Mesendoderm (in vitro differentiated cells): ENCODE measurements at regions not wholly inside any gene's neighbourhood (a gene's known extent, or its start where the extent isn't known, plus 50 kb on each side); places are given as distances from the start of the nearest gene placed in this dataset.

Experiments
- DNase-seq: peaks from one replicate; pipeline ENCODE4 v3.0.0; 2013
- H2AK5ac ChIP-seq: 2 replicates; pipeline ENCODE4 v1.6.1; 2013; ENCODE audit warnings: low read length, inconsistent platforms
- H2BK120ac ChIP-seq: 2 replicates; pipeline ENCODE4 v1.6.1; 2013; ENCODE audit warnings: low read depth, mild to moderate bottlenecking, low read length, moderate library complexity, mixed read lengths
- H2BK15ac ChIP-seq: replicated peaks from 2 replicates; pipeline ENCODE4 v1.6.1; 2013; ENCODE audit warnings: low read depth, mild to moderate bottlenecking, moderate library complexity
- H2BK5ac ChIP-seq: 2 replicates; pipeline ENCODE4 v1.6.1; 2013; ENCODE audit warnings: low read length, inconsistent platforms
- H3K18ac ChIP-seq: 2 replicates; pipeline ENCODE4 v1.6.1; 2013; ENCODE audit warnings: mild to moderate bottlenecking, low read length, mixed read lengths
- H3K23ac ChIP-seq: one replicate; pipeline ENCODE4 v1.6.1; 2013; ENCODE audit warnings: low read length
- H3K27ac ChIP-seq: 2 replicates; pipeline ENCODE4 v1.5.1; 2013; ENCODE audit warnings: low read depth, mild to moderate bottlenecking, inconsistent platforms, low read length, moderate library complexity
- H3K27me3 ChIP-seq: 2 replicates; pipeline ENCODE4 v1.6.1; 2013; ENCODE audit warnings: low read length, control low read depth, mild to moderate bottlenecking, inconsistent platforms; ENCODE audit not compliant: insufficient read depth, poor library complexity
- H3K36me3 ChIP-seq: 2 replicates; pipeline ENCODE4 v1.6.1; 2013; ENCODE audit warnings: low read length, inconsistent platforms; ENCODE audit not compliant: control insufficient read depth, insufficient read depth
- H3K4ac ChIP-seq: one replicate; pipeline ENCODE4 v1.6.1; 2013; ENCODE audit warnings: low read depth, mild to moderate bottlenecking, low read length, moderate library complexity
- H3K4me1 ChIP-seq: 2 replicates; pipeline ENCODE4 v1.6.1; 2013; ENCODE audit warnings: low read depth, low read length, inconsistent platforms; ENCODE audit not compliant: control insufficient read depth
- H3K4me2 ChIP-seq: 2 replicates; pipeline ENCODE4 v1.6.1; 2013; ENCODE audit warnings: low read length
- H3K4me3 ChIP-seq: 2 replicates; pipeline ENCODE4 v1.5.1; 2013; ENCODE audit warnings: mild to moderate bottlenecking, low read length
- H3K56ac ChIP-seq: one replicate; pipeline ENCODE4 v1.6.1; 2013; ENCODE audit warnings: low read length
- H3K79me1 ChIP-seq: 2 replicates; pipeline ENCODE4 v1.6.1; 2013; ENCODE audit warnings: low read length, inconsistent platforms
- H3K79me2 ChIP-seq: 2 replicates; pipeline ENCODE4 v1.6.1; 2013; ENCODE audit warnings: mild to moderate bottlenecking, low read length; ENCODE audit not compliant: control insufficient read depth, insufficient read depth
- H3K9ac ChIP-seq: 2 replicates; pipeline ENCODE4 v1.6.1; 2013; ENCODE audit warnings: low read length, inconsistent platforms
- H4K5ac ChIP-seq: one replicate; pipeline ENCODE4 v1.6.1; 2013; ENCODE audit warnings: low read length
- H4K8ac ChIP-seq: one replicate; pipeline ENCODE4 v1.6.1; 2013; ENCODE audit warnings: low read depth, mild to moderate bottlenecking, control low read depth, low read length, moderate library complexity
- WGBS: extraction: QIAGEN DNeasy Blood & Tissue Kit; methylation state at CpG from one replicate; pipeline ENCODE4 v1.1.7; 2013; ENCODE audit warnings: low lambda C conversion rate, missing lambda C conversion rate; ENCODE audit not compliant: insufficient coverage; ENCODE audit errors: extremely low coverage; 5-methylcytosine and 5-hydroxymethylcytosine counted together

GRCh38 chr3:193798051-193798450 is 205.0 kb downstream of the OPA1 start:
- no peak overlapping the region for H3K4ac ChIP-seq
- H2BK120ac ChIP-seq, result no peak overlapping the region
- peaks cover 4% of the 10 kb centered on the region for H3K4me1 ChIP-seq
- no peaks in the 10 kb centered on the region for H3K79me1 ChIP-seq
- H3K23ac ChIP-seq, result no peak overlapping the region
- H3K27ac ChIP-seq, result no peak overlapping the region
- no peak for DNase-seq
- no CpG with 5 or more reads among the region's 4 CpGs for WGBS
- H2BK15ac ChIP-seq, result no peak overlapping the region
- no peak overlapping the region for H2AK5ac ChIP-seq
- H4K8ac ChIP-seq, result no peak overlapping the region
- H3K36me3 ChIP-seq, result no peaks in the 10 kb centered on the region
- peak overlapping the region; percentile 43 for H3K18ac ChIP-seq
- no peak overlapping the region for H3K4me2 ChIP-seq
- H3K79me2 ChIP-seq, result no peaks in the 10 kb centered on the region
- H3K9ac ChIP-seq, result no peak overlapping the region
- H4K5ac ChIP-seq, result no peak overlapping the region
- H3K27me3 ChIP-seq, result no peaks in the 10 kb centered on the region
- no peak overlapping the region for H3K56ac ChIP-seq
- H2BK5ac ChIP-seq, result no peak overlapping the region
- H3K4me3 ChIP-seq, result no peak overlapping the region

- Histone ChIP-seq H3K4me2 (no peak overlapping the region), H2BK15ac (no peak overlapping the region), H3K4me3 (no peak overlapping the region), H3K18ac (peak overlapping the region; percentile 6), H2AK5ac (no peak overlapping the region), H2BK120ac (no peak overlapping the region), H3K4ac (no peak overlapping the region), H3K79me1 (no peaks in the 10 kb centered on the region), H4K5ac (no peak overlapping the region), H3K27me3 (no peaks in the 10 kb centered on the region), H3K9ac (no peak overlapping the region), H3K56ac (peak overlapping the region; percentile 18), H3K27ac (no peak overlapping the region), H4K8ac (no peak overlapping the region), H3K36me3 (no peaks in the 10 kb centered on the region), H3K79me2 (no peaks in the 10 kb centered on the region), H3K23ac (no peak overlapping the region), H3K4me1 (peaks cover 4% of the 10 kb centered on the region), H2BK5ac (no peak overlapping the region)
- peak; percentile 63 for DNase-seq
- no CpG with 5 or more reads among the region's 12 CpGs for WGBS
Measured at GRCh38 chr3:193800138-193801043, 207.4 kb downstream of the OPA1 start.

DNA sequence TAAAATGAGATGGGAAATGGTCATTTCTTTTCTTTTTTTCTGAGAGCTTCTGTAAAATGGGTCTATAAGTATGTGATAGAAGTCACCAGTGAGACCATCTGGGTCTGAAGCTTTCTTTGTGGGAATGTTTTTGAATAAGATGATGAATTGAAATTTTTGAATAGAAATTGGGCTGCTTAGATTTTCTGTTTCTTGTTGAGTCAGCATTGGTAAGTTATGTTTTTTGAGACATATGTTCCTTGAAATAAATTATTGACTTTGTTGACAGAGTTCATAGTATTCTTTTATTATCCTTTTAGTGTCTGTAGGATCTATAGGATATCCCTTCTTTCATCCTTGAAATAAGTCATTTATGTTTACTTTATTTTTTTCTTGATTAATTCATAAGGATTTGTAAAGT is 208.1 kb downstream of the OPA1 start:
- Histone ChIP-seq H2AK5ac (no peak overlapping the region), H3K4me3 (no peak overlapping the region), H3K4me1 (peaks cover 4% of the 10 kb centered on the region), H3K27me3 (no peaks in the 10 kb centered on the region), H3K4ac (no peak overlapping the region), H3K23ac (no peak overlapping the region), H3K9ac (no peak overlapping the region), H3K27ac (no peak overlapping the region), H2BK5ac (no peak overlapping the region), H2BK120ac (no peak overlapping the region), H3K4me2 (no peak overlapping the region), H4K8ac (no peak overlapping the region), H3K36me3 (no peaks in the 10 kb centered on the region), H3K79me2 (no peaks in the 10 kb centered on the region), H2BK15ac (no peak overlapping the region), H4K5ac (no peak overlapping the region), H3K18ac (peak overlapping the region; percentile 6), H3K79me1 (no peaks in the 10 kb centered on the region), H3K56ac (no peak overlapping the region)
- no peak for DNase-seq

GRCh38 chr3:193803288-193803687 is 210.3 kb downstream of the OPA1 start:
- Histone ChIP-seq H2BK120ac (no peak overlapping the region), H3K56ac (no peak overlapping the region), H2BK15ac (no peak overlapping the region), H3K9ac (no peak overlapping the region), H4K5ac (no peak overlapping the region), H3K4ac (no peak overlapping the region), H3K36me3 (no peaks in the 10 kb centered on the region), H3K79me1 (no peaks in the 10 kb centered on the region), H3K4me1 (peaks cover 4% of the 10 kb centered on the region), H2AK5ac (no peak overlapping the region), H3K4me2 (no peak overlapping the region), H3K18ac (no peak overlapping the region), H3K23ac (no peak overlapping the region), H3K27ac (no peak overlapping the region), H3K79me2 (no peaks in the 10 kb centered on the region), H2BK5ac (no peak overlapping the region), H4K8ac (no peak overlapping the region), H3K27me3 (no peaks in the 10 kb centered on the region), H3K4me3 (no peak overlapping the region)
- no CpG with 5 or more reads among the region's 4 CpGs for WGBS
- no peak for DNase-seq

DNA sequence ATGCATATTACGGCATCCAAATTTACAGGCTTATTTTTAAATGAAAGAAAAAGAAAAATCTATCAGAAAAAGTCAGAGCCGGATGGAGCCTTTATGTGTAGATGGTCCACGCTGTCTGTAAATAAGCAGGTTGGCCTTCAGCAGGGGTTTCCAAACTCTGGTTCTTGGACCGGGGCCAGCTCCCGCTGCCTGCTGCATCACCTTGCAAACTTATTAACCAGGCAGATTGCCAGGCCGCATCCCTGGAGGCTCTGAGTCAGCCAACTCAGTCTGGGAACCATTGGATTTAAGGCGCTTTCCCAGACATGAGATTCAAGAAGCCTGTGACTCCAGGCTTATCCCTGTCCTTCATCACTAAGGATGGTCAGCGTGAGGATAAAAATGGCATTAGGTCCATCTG is 212.4 kb downstream of the OPA1 start:
- Histone ChIP-seq H3K4me2 (no peak overlapping the region), H4K5ac (no peak overlapping the region), H3K27me3 (no peaks in the 10 kb centered on the region), H3K4me3 (no peak overlapping the region), H3K4me1 (peaks cover 9% of the 10 kb centered on the region), H4K8ac (no peak overlapping the region), H3K27ac (no peak overlapping the region), H2BK15ac (no peak overlapping the region), H3K36me3 (no peaks in the 10 kb centered on the region), H3K79me2 (no peaks in the 10 kb centered on the region), H3K79me1 (no peaks in the 10 kb centered on the region), H3K56ac (no peak overlapping the region), H3K4ac (no peak overlapping the region), H3K23ac (no peak overlapping the region), H2BK120ac (no peak overlapping the region), H3K18ac (no peak overlapping the region), H2AK5ac (no peak overlapping the region), H3K9ac (no peak overlapping the region), H2BK5ac (no peak overlapping the region)
- no peak for DNase-seq
- no CpG with 5 or more reads among the region's 8 CpGs for WGBS

DNA sequence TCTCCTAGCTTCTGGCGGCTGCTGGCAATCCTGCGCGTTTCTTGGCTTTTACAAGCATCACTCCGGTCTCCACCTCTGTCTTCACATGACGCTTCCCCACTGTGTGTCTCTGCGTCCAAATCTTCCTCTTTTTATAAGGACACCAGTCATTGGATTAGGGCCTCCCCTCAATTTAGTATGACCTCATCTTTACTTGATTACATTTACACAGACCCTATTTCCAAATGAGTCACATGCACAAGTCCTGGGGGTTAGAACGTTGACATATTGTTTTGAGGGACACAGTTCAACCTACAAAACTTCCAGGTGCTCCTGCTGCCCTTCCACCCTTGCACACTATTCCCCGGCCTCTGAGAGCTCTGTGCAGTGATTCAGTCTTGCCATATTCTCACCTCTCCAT is 215.3 kb downstream of the OPA1 start:
- Histone ChIP-seq H3K4me2 (no peak overlapping the region), H3K4me1 (peaks cover 15% of the 10 kb centered on the region), H4K5ac (no peak overlapping the region), H3K18ac (peak overlapping the region; percentile 30), H3K79me1 (no peaks in the 10 kb centered on the region), H3K27ac (no peak overlapping the region), H2BK15ac (no peak overlapping the region), H3K9ac (no peak overlapping the region), H2AK5ac (no peak overlapping the region), H3K4me3 (no peak overlapping the region), H2BK5ac (no peak overlapping the region), H3K79me2 (no peaks in the 10 kb centered on the region), H3K36me3 (no peaks in the 10 kb centered on the region), H3K56ac (no peak overlapping the region), H3K27me3 (no peaks in the 10 kb centered on the region), H3K4ac (peak overlapping the region; percentile 62), H4K8ac (no peak overlapping the region), H2BK120ac (no peak overlapping the region), H3K23ac (no peak overlapping the region)
- no CpG with 5 or more reads among the region's 8 CpGs for WGBS
- DNase-seq, result no peak
